ENCODE measurements at regions not wholly inside any gene's neighbourhood (a gene's known extent, or its start where the extent isn't known, plus 50 kb on each side); places are given as distances from the start of the nearest gene placed in this dataset.

GRCh38 chr18:75558790-75559189, 131.3 kb upstream of the SMIM21 start:
- no peak for TF ChIP-seq CTCF (IDR thresholded peaks at IDR 0.05)
- Mint-ChIP-seq H3K4me1 (no peaks in the 10 kb centered on the region), H3K9me3 (peaks cover 0 to 4% (median 0%) of the 10 kb centered on the region in 7 donors), H3K27me3 (ENCODE audit: low read depth in 3 of 3) (peaks cover 0 to 4% (median 1%) of the 10 kb centered on the region in 3 donors), H3K4me3 (no peak overlapping the region), H3K36me3 (no peaks in the 10 kb centered on the region), H3K27ac (no peak overlapping the region)
- WGBS (ENCODE audit: insufficient coverage) = no CpG with 5 or more reads among the region's 1 CpG
- Histone ChIP-seq H4K20me1 (ENCODE audit: insufficient read depth, low read length) (no peaks in the 10 kb centered on the region), H3K9ac (ENCODE audit: insufficient read depth, low read length, poor library complexity, severe bottlenecking) (no peak overlapping the region), H3K36me3 (replicated peaks in 1 of 2; ENCODE audit: control insufficient read depth in 1 of 2, insufficient read depth in 2 of 2, low read length in 2 of 2) (no peaks in the 10 kb centered on the region), H3K27me3 (ENCODE audit: control insufficient read depth in 2 of 2, insufficient read depth in 2 of 2, low read length in 2 of 2) (no peaks in the 10 kb centered on the region), H3K79me2 (ENCODE audit: insufficient read depth, low read length) (no peaks in the 10 kb centered on the region), H3K9me3 (replicated peaks in 1 of 2; ENCODE audit: control insufficient read depth in 1 of 2, insufficient read depth in 1 of 2, low read length in 2 of 2) (no peaks in the 10 kb centered on the region), H3K4me2 (replicated peaks; ENCODE audit: extremely low read depth, low read length, poor library complexity, severe bottlenecking) (no peak overlapping the region), H2AFZ (ENCODE audit: insufficient read depth, low read depth, low read length, poor library complexity, severe bottlenecking) (no peak overlapping the region), H3K4me1 (ENCODE audit: control insufficient read depth in 1 of 2, insufficient read depth in 2 of 2, low read length in 2 of 2) (no peaks in the 10 kb centered on the region), H3K27ac (ENCODE audit: low read depth in 1 of 2, low read length in 2 of 2) (no peak overlapping the region), H3K4me3 (replicated peaks in 1 of 3; ENCODE audit: low read depth in 2 of 3, low read length in 3 of 3) (no peak overlapping the region)
- DNase-seq = no peak
- intact Hi-C loops (cut with micrococcal nuclease) = no loop called here

- Histone ChIP-seq H3K36me3 (replicated peaks in 1 of 2; ENCODE audit: control insufficient read depth in 1 of 2, insufficient read depth in 2 of 2, low read length in 2 of 2) (no peaks in the 10 kb centered on the region), H4K20me1 (ENCODE audit: insufficient read depth, low read length) (no peaks in the 10 kb centered on the region), H3K4me1 (ENCODE audit: control insufficient read depth in 1 of 2, insufficient read depth in 2 of 2, low read length in 2 of 2) (no peaks in the 10 kb centered on the region), H3K9me3 (replicated peaks in 1 of 2; ENCODE audit: control insufficient read depth in 1 of 2, insufficient read depth in 1 of 2, low read length in 2 of 2) (no peaks in the 10 kb centered on the region), H3K27ac (ENCODE audit: low read depth in 1 of 2, low read length in 2 of 2) (no peak overlapping the region), H3K4me3 (replicated peaks in 1 of 3; ENCODE audit: low read depth in 2 of 3, low read length in 3 of 3) (no peak overlapping the region), H3K9ac (ENCODE audit: insufficient read depth, low read length, poor library complexity, severe bottlenecking) (no peak overlapping the region), H3K27me3 (ENCODE audit: control insufficient read depth in 2 of 2, insufficient read depth in 2 of 2, low read length in 2 of 2) (no peaks in the 10 kb centered on the region), H3K79me2 (ENCODE audit: insufficient read depth, low read length) (no peaks in the 10 kb centered on the region), H2AFZ (ENCODE audit: insufficient read depth, low read depth, low read length, poor library complexity, severe bottlenecking) (no peak overlapping the region), H3K4me2 (replicated peaks; ENCODE audit: extremely low read depth, low read length, poor library complexity, severe bottlenecking) (no peak overlapping the region)
- H3K27ac Mint-ChIP-seq = no peak overlapping the region
- WGBS (ENCODE audit: insufficient coverage) = no CpG with 5 or more reads among the region's 3 CpGs
- no peaks in the 10 kb centered on the region for H3K4me1 Mint-ChIP-seq
- peaks cover 0 to 4% (median 0%) of the 10 kb centered on the region in 7 donors for H3K9me3 Mint-ChIP-seq
- intact Hi-C loops (cut with micrococcal nuclease) = no loop called here
- no peak overlapping the region for H3K4me3 Mint-ChIP-seq
- peaks cover 0 to 3% (median 2%) of the 10 kb centered on the region in 3 donors for H3K27me3 Mint-ChIP-seq (ENCODE audit: low read depth in 3 of 3)
- no peak for TF ChIP-seq CTCF (IDR thresholded peaks at IDR 0.05)
- no peaks in the 10 kb centered on the region for H3K36me3 Mint-ChIP-seq
- DNase-seq = no peak
These were observed 129.3 kb upstream of the SMIM21 start for GRCh38 chr18:75556841-75557240.
